ENCODE measurements at regions not wholly inside any gene's neighbourhood (a gene's known extent, or its start where the extent isn't known, plus 50 kb on each side); places are given as distances from the start of the nearest gene placed in this dataset.

DNA sequence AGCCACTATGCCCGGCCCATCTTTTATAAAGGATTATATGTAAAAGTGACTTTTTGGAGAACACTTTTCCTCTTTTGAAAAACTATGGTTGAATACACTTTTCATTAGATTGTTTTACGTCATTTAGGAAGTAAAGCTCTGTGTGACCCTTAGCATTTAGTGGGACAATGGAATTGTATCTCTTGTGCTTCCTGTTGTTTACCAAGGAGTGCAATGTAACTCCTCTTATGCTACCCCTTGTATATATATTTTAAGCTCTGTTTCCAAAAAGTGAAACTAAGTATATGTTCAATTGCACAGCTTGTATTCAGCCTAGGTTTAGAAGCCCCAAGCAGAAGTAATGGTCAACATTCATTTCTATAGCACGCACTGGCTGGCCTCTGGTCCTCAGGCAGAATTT, 183.1 kb upstream of the CITED2 start (continued):
- TF ChIP-seq NCOA1 (IDR thresholded peaks at IDR 0.05; ENCODE audit: low read depth) (no peak), POLR2AphosphoS2 (IDR thresholded peaks at IDR 0.05; ENCODE audit: low read length) (no peak)

DNA sequence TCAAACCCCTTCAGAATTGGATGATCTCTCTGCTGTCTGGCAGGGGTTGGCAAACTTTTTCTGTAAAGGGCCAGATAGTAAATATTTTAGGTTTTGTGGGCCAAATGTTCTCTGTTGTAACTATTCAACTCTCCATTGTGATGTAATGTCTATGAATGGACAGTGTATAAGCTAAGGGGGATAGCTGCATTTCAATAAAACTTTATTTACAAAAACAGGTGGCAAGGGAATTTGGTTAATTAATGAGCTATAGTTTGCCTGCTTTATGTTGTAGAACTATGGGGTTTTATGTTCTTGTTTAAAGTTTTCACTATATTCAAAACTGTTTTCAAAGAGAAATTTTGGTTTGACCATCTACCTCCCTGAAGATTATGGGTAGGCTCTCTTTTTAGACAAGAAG, 182.1 kb upstream of the CITED2 start:
- Histone ChIP-seq H3K27ac (ENCODE audit: extremely low read depth, low read depth, low read length) (no peak overlapping the region), H3K36me3 (ENCODE audit: control insufficient read depth, insufficient read depth, low read length) (no peaks in the 10 kb centered on the region), H3K9me3 (replicated peaks; ENCODE audit: control insufficient read depth, insufficient read depth, low read depth, low read length) (peaks cover 3% of the 10 kb centered on the region; the same call in 1 of the 2 replicates), H3K9ac (ENCODE audit: insufficient read depth in 1 of 2, low read depth in 2 of 2, low read length in 2 of 2) (no peak overlapping the region), H2AFZ (ENCODE audit: low read depth, low read length) (no peak overlapping the region), H3K4me1 (replicated peaks in 1 of 2; ENCODE audit: control insufficient read depth in 2 of 2, insufficient read depth in 2 of 2, low read length in 2 of 2) (no peaks in the 10 kb centered on the region), H3K4me2 (ENCODE audit: insufficient read depth, low read length) (no peak overlapping the region), H3K4me3 (no peak overlapping the region), H4K20me1 (replicated peaks; ENCODE audit: control insufficient read depth, insufficient read depth, low read length) (no peaks in the 10 kb centered on the region), H3K79me2 (ENCODE audit: control insufficient read depth, insufficient read depth, low read length) (no peaks in the 10 kb centered on the region), H3K9me1 (ENCODE audit: control insufficient read depth, insufficient read depth, low read length) (no peaks in the 10 kb centered on the region), H3K27me3 (ENCODE audit: control insufficient read depth in 2 of 2, insufficient read depth in 2 of 2, low read length in 2 of 2) (no peaks in the 10 kb centered on the region)
- TF ChIP-seq, protein P1, sequence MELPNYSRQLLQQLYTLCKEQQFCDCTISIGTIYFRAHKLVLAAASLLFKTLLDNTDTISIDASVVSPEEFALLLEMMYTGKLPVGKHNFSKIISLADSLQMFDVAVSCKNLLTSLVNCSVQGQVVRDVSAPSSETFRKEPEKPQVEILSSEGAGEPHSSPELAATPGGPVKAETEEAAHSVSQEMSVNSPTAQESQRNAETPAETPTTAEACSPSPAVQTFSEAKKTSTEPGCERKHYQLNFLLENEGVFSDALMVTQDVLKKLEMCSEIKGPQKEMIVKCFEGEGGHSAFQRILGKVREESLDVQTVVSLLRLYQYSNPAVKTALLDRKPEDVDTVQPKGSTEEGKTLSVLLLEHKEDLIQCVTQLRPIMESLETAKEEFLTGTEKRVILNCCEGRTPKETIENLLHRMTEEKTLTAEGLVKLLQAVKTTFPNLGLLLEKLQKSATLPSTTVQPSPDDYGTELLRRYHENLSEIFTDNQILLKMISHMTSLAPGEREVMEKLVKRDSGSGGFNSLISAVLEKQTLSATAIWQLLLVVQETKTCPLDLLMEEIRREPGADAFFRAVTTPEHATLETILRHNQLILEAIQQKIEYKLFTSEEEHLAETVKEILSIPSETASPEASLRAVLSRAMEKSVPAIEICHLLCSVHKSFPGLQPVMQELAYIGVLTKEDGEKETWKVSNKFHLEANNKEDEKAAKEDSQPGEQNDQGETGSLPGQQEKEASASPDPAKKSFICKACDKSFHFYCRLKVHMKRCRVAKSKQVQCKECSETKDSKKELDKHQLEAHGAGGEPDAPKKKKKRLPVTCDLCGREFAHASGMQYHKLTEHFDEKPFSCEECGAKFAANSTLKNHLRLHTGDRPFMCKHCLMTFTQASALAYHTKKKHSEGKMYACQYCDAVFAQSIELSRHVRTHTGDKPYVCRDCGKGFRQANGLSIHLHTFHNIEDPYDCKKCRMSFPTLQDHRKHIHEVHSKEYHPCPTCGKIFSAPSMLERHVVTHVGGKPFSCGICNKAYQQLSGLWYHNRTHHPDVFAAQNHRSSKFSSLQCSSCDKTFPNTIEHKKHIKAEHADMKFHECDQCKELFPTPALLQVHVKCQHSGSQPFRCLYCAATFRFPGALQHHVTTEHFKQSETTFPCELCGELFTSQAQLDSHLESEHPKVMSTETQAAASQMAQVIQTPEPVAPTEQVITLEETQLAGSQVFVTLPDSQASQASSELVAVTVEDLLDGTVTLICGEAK (IDR thresholded peaks at IDR 0.05) = peak; percentile 89
- TF ChIP-seq, protein P1 (CRISPR knock-in tag; IDR thresholded peaks at IDR 0.05) = peak; percentile 72
- no peak for TF ChIP-seq MECOM (CRISPR knock-in tag; IDR thresholded peaks at IDR 0.05)
- DNase-seq (ENCODE audit: extremely low read depth in 1 of 4, low spot score in 3 of 4) (no peak), FAIRE-seq (no peak), ATAC-seq (no peak)
- BruUV-seq (replicated peaks) = no TSS peak
- ChIA-PET POLR2A (interaction anchor here (0.9 to 1.2 kb wide), 2 partner anchors 10 to 59 kb away, joined by 3 read pairs; no protein-coding TSS in a partner anchor), CTCF (ENCODE audit: low intra/inter-chr PET ratio) (no interaction called here)
- in situ Hi-C loops (cut with MboI) = no loop called here
- intact Hi-C loops (cut with micrococcal nuclease) = no loop called here

All from K562 (cell line).